GM19023 (cell line): ENCODE measurements at regions not wholly inside any gene's neighbourhood (a gene's known extent, or its start where the extent isn't known, plus 50 kb on each side); places are given as distances from the start of the nearest gene placed in this dataset.

Experiments
- ATAC-seq: cut with Tn5 transposase; IDR thresholded peaks from one replicate; pipeline ENCODE4 v1.9.1; 2021; ENCODE audit warnings: mild to moderate bottlenecking, moderate library complexity; ENCODE audit not compliant: unreplicated experiment

- ATAC-seq, result no peak
These were observed 218.3 kb upstream of the DTNBP1 start for GRCh38 chr6:15881150-15881549.

- no peak for ATAC-seq
These were observed 217.6 kb upstream of the DTNBP1 start for GRCh38 chr6:15880262-15880973.

- peak; percentile 67 for ATAC-seq
These were observed 216.8 kb upstream of the DTNBP1 start for GRCh38 chr6:15879371-15880261.

GRCh38 chr6:15877231-15877630 is 214.4 kb upstream of the DTNBP1 start:
- no peak for ATAC-seq

- peak; percentile 58 for ATAC-seq
These were observed 213.6 kb upstream of the DTNBP1 start for GRCh38 chr6:15876406-15876805.

- ATAC-seq, result no peak
These were observed 213.0 kb upstream of the DTNBP1 start for GRCh38 chr6:15875797-15876196.

- ATAC-seq, result no peak
These were observed 212.0 kb upstream of the DTNBP1 start for GRCh38 chr6:15874821-15875220.

- no peak for ATAC-seq
These were observed 211.5 kb upstream of the DTNBP1 start for GRCh38 chr6:15874326-15874725.

- no peak for ATAC-seq
These were observed 209.6 kb upstream of the DTNBP1 start for GRCh38 chr6:15872241-15873103.

GRCh38 chr6:15871276-15871675 is 208.4 kb upstream of the DTNBP1 start:
- no peak for ATAC-seq

GRCh38 chr6:15870333-15871043 is 207.7 kb upstream of the DTNBP1 start:
- ATAC-seq, result no peak

GRCh38 chr6:15864708-15865062 is 201.9 kb upstream of the DTNBP1 start:
- no peak for ATAC-seq

- ATAC-seq, result no peak
These were observed 201.3 kb upstream of the DTNBP1 start for GRCh38 chr6:15864038-15864707.

- ATAC-seq, result no peak
These were observed 200.0 kb upstream of the DTNBP1 start for GRCh38 chr6:15862810-15863209.

- ATAC-seq, result no peak
These were observed 198.7 kb upstream of the DTNBP1 start for GRCh38 chr6:15861486-15861885.

GRCh38 chr6:15854826-15855710 is 192.2 kb upstream of the DTNBP1 start:
- ATAC-seq, result no peak

GRCh38 chr6:15854378-15854777 is 191.6 kb upstream of the DTNBP1 start:
- no peak for ATAC-seq

- ATAC-seq, result no peak
These were observed 190.4 kb upstream of the DTNBP1 start for GRCh38 chr6:15853259-15853658.

GRCh38 chr6:15852289-15852688 is 189.5 kb upstream of the DTNBP1 start:
- ATAC-seq, result no peak
